ENCODE measurements at regions not wholly inside any gene's neighbourhood (a gene's known extent, or its start where the extent isn't known, plus 50 kb on each side); places are given as distances from the start of the nearest gene placed in this dataset.
"Not testable (repeated sequence)": the region's sequence is repeated elsewhere in the genome, so short reads cannot be mapped to it uniquely, and the experiment has no call there.

DNA sequence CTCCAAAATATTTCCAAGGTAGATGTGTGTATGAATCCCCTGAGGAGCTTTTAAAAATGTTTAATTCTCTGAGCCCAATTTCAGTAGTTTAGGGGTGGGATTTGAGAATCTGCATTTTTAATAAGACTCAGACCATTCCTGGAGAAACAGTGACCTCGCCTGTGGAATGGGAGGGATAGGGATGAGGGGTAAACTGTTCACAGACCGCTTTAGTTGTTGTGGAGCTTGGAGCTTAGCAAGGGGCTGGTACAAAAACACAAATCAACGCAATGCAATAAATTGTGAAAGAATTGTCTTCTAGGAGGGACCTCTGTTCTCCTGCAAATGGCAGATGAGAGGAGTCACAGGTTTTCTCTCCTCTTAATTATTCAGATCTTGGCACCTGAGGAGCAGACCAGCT is 239.3 kb upstream of the SULF2 start:
- no peak for DNase-seq

GRCh38 chr20:48020696-48021095 is 235.4 kb upstream of the SULF2 start:
- not testable (repeated sequence) for DNase-seq

GRCh38 chr20:48019940-48020339 is 234.7 kb upstream of the SULF2 start:
- no peak for DNase-seq

- DNase-seq, result no peak
Measured at GRCh38 chr20:48019496-48019895, 234.2 kb upstream of the SULF2 start.

GRCh38 chr20:48018851-48019250 is 233.6 kb upstream of the SULF2 start:
- DNase-seq, result not testable (repeated sequence)

DNA sequence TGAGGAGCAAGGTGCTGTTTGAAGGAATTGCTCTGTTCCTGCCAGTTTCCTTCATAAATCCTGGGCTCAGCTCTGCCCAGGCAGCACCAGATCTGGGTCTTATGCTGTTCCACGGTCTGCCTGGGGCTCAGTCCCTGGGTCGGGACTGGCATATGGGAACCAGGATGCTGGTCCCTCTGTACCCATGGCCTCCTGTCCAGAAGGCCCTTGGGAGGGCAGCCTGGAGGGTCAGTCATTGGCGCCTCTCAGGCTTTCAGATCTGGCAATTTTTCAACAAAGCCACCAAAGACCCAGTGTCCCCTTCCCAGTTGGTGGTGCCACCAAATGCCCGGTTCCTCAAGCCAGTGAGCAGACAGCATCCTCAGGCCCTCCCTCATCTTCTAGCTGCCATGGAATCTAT is 232.7 kb upstream of the SULF2 start:
- DNase-seq, result no peak

DNA sequence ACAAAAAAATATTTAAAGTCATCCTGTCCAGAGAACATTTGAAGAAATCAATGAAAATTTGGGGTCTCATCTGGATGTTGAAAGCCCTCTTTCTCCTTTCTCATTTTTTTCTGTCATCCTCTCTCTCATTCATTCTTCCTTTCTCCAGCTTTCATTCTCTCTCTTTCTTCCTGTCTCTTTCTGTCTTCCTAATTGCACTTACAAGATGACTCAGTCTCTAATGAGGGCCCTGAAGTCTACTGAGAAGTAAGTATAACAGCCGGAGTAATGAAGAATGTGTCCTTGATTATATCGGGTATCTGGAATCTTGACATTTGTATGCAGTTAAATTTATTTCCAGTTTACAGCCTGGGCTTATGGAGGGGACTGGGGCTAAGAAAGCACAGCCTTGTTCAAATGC is 232.2 kb upstream of the SULF2 start:
- no peak for DNase-seq

- DNase-seq, result no peak
Measured at GRCh38 chr20:48015943-48016723, 230.9 kb upstream of the SULF2 start.

GRCh38 chr20:48015141-48015910 is 230.0 kb upstream of the SULF2 start:
- no peak for DNase-seq

DNA sequence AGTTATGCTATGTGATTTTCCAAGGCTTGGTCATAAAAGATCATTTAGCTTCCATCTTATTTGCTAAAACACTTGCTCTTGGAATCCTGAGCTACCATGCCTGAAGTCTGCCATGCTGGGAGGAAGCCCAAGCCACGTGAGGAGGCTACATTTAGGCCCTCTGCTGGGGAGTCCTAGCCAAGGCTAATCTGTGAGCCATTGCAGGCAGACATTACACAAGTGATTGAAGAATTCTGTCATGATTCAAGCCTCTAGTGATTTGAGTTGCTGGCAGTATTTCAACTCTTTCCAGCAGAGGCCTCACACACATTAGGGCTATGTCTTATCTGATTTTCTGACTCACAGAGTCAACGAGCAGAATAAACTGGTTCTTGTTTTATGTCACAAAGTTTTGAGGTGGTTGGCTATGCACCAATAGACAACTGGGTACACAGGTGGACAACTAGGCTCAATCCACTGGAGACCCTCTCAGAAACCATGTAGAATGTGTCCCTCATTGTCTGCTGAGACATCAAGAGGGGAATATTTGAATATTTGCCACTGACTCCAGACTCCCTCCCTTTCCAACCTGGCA is 227.2 kb upstream of the SULF2 start:
- DNase-seq, result no peak

- DNase-seq, result no peak
Measured at GRCh38 chr20:48011025-48011424, 225.7 kb upstream of the SULF2 start.

GRCh38 chr20:48010623-48011022 is 225.3 kb upstream of the SULF2 start:
- DNase-seq, result no peak

GRCh38 chr20:48008850-48009515 is 223.7 kb upstream of the SULF2 start:
- no peak for DNase-seq

GRCh38 chr20:48007351-48007750 is 222.1 kb upstream of the SULF2 start:
- DNase-seq, result no peak

GRCh38 chr20:48006036-48006833 is 221.0 kb upstream of the SULF2 start:
- DNase-seq, result peak in 1 of 2 donors; percentile 25

DNA sequence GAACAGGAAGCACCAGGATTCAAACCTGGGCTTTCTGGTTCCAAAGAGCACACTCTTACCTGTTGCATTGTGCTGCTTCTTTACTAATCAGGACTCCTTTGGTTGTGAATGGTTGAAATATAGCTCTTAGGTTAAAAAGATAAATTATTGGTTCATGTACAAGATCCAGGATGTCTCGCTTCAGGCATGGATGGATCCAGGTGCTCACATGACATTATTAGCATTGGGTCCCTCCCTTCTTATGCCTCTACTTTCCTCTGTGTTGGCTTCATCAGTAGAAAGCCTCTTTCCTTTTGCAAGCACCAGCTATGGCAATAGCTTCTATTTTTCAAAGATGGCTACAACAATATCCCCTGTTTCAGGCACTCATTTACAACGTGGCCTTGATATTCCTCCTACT is 217.7 kb upstream of the SULF2 start:
- DNase-seq, result no peak

DNA sequence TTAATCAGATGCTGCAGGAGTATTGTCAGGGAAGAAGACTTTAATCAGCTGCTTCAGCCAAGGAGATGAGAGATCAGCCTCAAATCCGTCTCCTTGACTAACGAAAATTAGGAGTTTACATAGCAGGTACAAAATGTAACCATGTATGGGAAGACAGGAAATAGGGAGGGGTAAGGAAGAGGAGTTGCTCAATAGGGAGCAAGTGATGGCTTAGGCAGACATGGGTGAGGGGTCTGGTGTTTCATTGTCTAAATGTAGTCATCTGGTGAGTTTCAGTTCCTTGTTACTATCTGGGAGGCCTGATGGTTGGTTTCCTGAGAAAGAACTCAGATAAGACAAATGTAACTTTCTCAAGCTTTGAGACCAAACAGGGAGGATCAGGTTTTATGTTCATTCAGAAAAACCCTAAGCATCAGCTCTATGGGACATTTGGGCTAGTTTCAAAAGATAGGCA is 217.3 kb upstream of the SULF2 start:
- peak; percentile 4 to 24 for DNase-seq

GRCh38 chr20:47999166-47999565 is 213.9 kb upstream of the SULF2 start:
- no peak for DNase-seq

DNA sequence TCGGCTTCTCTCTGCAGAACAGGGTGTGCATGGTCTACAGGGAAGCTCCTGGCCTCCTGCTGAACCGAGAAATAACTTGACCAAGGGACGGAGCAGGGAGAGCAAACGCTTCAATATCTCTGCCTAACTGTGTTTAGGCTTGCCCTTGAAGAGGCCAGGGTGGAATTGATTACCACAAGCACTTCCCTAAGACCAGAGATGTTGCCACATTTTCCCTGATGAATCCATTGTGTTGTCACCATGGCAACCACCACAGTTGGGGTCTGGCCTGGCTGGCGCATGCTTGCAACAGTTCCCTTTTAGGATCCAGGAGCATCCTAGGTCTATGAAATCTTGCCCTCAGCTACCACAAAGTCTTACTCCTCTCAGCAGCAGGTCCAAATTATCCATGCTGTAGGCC is 213.5 kb upstream of the SULF2 start:
- DNase-seq, result peak in 1 of 2 donors; percentile 29

GRCh38 chr20:47995661-47996060 is 210.4 kb upstream of the SULF2 start:
- DNase-seq, result no peak

- no peak for DNase-seq
Measured at GRCh38 chr20:47993817-47994216, 208.5 kb upstream of the SULF2 start.

GRCh38 chr20:47993035-47993755 is 207.9 kb upstream of the SULF2 start:
- no peak for DNase-seq

All from CD4-positive, alpha-beta T cell treated with Interleukin-4 for 1 hour (primary cell).